NCI-H1417 (cell line): ENCODE measurements at regions not wholly inside any gene's neighbourhood (a gene's known extent, or its start where the extent isn't known, plus 50 kb on each side); places are given as distances from the start of the nearest gene placed in this dataset.
"Not testable (repeated sequence)": the region's sequence is repeated elsewhere in the genome, so short reads cannot be mapped to it uniquely, and the experiment has no call there.

Experiments
- DNase-seq, 3 experiments: peaks; one replicate each; lab custom pipeline; 2025; lab: John Stamatoyannopoulos, UW

DNA sequence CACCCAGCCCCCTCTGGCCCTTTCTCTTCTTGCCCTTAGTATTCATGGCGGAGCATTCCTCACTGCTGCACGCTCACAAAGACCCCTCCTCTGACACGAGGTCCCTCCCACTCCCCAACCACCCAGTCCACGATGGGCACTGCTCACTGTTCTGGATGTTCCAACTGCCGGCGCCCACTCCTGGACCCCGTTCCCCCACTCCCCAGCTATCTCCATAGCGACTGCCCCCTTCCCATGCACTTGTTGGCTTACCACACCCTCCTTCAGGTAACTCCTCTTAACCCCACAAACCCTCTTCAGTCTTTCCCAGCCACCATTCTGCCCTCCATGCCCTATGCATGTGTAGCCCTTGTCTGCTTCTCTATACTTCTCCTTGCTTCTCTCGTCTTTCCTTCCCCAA, 961.5 kb upstream of the DEFB115 start:
- not testable (repeated sequence) for DNase-seq

DNA sequence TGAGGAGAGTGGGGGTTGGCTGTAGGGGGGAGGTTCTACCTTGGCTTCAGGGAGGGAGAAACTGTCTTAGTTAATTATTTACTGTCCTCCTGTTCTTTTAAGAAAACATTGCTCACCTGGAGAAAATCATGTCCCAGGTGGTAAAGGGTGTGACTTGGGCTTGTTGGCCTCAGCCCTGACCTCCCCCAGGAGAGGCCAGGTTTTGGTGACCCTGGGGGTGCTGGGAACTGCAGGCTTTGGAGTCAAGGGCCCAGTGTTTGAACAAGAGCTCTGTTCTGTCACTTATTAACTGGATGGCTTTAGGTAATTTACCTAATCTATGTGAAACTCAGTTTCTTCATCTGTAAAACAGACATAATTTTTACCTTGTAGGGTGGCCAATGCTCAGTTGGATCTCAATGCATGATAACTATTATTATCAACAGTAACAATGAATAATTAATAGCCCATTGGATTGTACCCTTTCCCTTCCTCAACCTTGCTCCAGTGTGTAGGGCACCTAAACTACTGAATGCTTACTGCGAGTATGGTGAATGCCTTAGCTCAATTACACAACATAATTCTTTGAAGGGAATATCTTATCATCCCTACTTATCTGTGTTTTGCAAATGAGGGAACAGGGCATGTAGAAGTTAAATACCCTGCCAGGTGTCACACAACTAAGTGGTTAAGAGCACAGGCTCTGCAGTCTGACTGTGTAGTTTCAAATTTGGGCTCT, 959.4 kb upstream of the DEFB115 start:
- not testable (repeated sequence) for DNase-seq

DNA sequence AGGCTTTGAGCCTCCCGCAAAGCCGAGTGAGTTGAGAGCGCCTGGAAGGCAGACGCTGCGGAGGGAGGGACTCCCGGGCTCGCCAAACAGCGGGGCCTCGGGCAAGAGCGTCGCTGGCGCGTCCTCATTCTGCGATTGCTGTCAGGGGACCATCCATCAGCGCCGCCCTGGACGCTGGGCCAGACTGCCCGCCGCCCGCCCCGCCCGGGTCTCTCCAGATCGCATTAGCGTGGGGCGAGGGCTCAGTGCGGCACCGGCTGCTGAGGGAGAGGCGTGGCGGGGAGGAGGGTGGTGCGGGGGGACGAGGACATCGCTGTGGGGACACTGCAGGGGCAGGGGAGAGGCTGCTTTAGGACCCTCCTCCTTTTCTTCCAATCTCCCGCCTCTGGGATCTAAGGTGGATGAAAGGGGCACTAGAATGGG, 957.2 kb upstream of the DEFB115 start:
- DNase-seq = peak in 2 of 3 experiments; percentile 13 to 23

DNA sequence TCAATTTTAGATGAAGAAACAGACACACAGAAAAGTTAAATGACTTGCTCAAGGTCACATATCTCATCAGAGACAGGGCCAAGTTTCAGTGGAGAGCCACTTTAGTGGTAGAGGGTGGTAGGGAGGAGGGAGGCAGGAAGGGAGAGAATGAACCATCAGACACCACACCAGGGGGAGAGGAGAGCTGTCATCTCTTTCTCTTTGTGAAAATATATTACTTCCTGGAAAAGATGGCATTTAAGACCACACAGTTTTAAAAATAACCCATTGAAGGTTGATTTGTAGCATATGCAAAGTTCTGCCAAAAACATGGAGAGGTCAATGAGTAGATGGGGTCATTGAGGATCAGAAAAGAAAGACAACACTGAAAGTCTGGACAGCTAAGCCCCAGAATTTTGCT, 954.7 kb upstream of the DEFB115 start:
- not testable (repeated sequence) for DNase-seq

DNA sequence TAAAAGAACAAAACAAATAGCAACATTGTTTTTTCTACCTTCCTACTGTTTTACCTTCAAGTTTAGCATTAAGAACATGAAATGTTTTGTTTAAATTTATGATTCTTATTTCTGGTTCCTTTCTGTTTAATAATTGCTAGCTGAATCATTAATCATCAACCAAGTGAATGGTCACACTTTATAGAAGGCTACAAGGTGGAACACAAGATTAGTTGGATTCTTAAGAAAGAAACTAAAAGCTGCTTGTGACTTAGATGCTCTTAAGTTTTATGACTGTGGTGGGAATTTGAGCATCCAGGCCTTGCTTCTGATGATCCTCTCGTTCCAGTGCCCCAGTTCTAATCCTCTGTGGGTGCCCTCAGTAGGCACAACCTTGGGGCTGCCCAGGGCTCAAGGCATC, 947.5 kb upstream of the DEFB115 start:
- not testable (repeated sequence) for DNase-seq

DNA sequence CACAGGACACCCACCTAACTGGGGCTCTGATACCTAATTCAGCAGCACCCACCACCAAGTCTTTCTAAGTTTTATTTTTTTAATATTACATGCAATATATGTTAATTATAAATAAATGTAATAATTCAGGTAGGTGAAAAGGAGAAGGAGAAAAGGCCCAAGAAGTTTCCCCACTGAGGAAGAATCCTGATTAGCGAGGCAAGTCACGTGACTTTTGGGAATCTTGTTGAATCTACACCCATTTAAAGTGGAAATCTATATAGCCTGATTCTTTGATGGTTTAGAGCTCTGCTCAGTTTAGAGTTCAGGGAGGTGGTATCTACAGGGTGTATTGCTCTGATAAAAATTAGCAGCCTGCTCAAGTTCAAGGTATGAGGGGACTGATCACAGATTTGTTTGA, 947.1 kb upstream of the DEFB115 start:
- not testable (repeated sequence) for DNase-seq

DNA sequence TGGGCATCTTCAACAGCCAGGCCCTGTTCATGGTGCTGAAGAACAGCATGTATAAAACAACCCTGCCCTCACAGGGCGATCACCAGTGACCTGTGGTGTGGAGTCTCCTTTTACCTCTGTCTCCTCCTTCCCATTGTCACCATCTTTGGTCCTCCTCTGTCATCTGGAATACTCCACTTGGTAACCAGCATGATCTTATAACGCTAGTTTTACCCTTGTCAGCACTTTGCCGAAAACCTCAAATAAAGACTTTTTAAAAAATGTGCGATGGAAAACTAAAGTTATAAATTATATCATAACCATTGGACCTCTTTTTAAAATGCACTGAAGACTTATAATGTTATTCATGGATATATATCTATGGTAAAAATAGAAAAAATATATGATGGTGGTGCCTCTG, 945.2 kb upstream of the DEFB115 start:
- DNase-seq = not testable (repeated sequence)

DNA sequence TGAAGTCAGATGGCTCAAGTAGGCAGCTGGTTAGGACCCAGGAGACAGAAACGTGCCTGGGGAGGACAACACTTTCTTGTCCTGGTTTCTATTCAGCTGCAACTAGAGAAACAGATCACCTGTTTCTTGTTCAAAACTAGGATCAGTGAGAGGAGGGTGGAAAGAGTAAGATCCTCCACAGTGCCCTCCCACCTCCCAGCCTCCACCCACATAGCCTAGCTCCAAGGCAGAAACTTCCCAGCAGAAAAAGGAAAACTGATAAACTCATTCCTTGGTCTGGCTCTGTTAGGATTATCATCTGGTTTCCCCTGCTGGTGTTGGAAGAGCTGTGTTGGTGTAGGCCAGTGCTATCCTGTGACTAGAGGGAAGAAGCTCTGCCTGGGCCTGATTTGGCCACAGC, 943.8 kb upstream of the DEFB115 start:
- DNase-seq = not testable (repeated sequence)

DNA sequence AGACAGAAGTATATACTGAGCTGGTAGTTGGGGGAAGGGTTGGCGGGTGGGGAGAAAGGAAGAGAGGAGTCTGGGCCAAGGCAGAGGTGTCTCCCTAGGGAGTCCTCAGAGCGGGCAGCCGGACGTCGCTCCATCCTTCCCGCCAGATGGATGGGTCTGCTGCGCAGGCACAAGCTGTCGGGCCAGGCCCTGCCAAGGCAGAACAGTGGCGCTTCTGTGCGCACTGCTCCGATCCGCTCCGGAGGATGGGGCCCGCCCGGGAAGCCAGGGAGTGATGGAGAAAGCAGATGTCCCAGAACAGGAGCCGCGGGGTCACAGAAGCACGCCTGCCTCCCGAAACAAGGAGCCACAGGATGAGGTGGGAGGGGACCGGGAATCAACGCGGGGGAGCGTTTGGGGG, 941.4 kb upstream of the DEFB115 start:
- not testable (repeated sequence) for DNase-seq

DNA sequence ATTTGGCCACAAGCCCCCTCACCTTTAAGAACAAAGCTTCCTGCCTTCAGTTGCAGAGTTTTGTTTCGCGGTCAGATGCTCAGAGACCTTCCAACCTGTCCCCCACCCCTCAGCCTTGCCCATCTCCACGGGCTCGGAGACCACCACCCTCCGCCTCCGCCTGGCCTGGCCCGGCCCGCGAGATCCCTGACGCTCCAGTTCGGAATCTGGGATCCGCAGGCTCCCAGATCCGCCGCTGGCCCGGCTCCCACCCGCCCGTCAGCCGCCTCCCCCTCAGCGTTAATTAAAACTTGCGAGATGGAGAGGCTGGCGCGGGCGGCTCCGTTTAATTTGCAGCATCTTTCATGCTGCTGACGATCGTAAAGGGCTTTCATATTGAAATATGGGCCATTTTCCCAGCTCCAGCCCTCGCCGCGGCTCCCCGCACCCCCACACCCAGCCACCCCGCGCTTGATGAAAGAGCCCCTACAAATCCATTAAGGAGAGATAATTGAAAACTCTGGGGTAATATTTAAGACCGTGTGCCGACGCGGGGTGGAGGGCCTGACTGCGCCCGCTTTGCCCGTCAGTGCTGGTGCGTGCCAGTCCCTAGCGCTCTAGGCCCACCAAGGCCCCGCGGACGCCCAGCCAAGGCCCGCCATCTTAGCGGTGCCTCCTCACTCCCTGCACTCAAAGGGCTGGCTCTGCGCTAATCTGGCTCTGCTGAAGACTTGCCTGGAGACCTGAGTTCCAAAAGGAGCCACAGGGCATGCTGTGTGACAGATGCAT, 940.7 kb upstream of the DEFB115 start:
- not testable (repeated sequence) for DNase-seq

DNA sequence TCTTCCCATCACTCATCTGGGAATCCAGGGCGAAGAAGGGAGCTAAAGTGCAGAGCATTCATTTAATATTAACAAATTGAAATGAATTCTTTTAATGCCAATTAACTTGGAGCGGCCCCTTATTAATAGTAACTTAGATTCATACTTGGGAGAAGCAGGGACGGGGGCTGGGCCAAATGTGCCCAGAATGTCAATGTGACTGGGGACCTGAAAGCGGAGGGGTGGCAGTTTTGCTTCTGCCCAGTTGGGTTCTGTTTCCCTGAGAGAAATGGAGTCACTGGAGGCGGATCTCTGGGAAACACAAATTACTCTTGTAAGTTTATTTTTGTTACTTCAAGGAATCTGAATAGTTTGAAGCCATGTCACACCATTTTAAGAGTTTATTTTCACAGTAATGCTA, 923.7 kb upstream of the DEFB115 start:
- not testable (repeated sequence) for DNase-seq

DNA sequence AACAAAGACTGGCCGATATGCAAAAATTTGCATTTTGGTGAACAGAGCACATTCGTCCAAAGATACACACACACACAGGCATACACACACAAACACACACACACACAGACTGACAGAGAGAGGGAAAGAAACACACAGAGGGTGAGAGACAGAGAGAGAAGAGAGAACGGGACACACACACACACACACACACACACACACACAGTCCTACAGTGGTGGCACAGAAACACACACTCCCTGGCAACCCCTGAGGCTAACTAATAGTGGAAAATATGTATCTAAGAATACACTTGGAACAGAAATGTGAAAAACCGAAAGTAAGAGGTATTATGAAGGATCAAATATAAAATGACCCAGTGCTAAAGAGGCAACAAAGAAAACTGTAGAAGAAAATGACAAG, 919.9 kb upstream of the DEFB115 start:
- not testable (repeated sequence) for DNase-seq

DNA sequence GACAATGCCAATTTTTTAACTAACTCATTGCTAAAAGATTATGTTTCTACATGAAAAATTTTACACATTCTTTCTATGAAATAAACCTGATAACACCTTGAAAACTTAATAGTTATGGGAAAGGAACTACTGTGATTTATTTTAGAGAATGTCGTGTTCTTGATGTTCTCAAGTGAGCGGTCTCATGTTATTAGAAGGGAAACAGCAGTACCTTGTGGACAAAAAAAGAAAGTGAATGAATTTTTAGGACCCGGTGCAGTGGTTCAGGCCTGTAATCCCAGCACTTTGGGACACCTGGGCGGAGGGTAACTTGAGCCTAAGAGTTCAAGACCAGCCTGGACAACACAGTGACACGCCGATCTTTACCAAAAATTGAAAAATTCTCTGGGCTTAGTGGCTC, 908.5 kb upstream of the DEFB115 start:
- peak in 1 of 3 experiments; percentile 1 for DNase-seq

DNA sequence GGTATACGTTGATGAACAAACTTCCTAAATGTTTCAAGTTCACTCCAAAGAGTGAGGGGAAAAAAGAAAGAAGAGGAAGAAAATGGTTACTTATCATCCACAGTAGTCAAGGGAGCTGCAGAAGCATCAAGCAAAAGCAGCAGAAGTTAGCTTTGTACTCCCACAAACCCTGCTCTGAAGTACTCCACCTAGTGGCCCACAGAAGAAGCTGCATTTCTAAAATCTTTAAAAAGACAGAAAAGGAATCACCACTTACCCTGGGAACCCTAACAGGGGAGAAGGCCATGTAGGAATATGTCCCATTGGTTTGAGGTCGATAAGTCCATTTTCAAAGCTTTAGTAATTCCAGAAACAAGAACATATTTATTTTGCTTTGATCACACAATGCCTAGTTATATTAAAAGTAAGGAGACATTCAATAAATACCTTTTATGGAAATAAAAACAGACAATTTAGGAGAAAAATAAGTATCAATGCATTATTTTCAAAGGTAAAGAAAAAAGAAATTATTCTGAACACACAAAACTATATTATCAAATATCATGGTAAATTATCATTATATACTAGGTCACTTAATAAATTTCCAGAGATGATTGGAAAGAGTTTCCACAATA, 900.5 kb upstream of the DEFB115 start:
- peak in 1 of 3 experiments; percentile 5 for DNase-seq

DNA sequence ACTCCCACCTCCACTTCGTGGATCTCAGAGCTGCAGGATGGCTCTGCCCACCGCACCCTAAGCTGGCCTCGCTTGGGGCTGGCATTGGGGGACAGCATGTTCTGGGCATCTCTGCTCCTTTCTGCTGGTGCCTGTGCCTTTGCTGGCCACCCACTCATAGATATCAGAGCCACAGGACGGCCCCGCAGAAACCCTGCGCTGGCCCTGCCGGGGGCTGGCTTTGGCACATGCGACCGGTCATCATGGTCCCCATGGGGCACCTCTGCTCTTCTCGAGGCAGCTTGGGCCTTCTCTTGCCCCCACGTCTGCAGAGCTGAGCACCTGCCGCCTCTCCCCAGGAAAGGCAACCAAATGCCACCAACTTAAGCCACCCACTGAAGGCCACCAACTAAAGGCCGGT, 895.7 kb upstream of the DEFB115 start:
- not testable (repeated sequence) for DNase-seq

DNA sequence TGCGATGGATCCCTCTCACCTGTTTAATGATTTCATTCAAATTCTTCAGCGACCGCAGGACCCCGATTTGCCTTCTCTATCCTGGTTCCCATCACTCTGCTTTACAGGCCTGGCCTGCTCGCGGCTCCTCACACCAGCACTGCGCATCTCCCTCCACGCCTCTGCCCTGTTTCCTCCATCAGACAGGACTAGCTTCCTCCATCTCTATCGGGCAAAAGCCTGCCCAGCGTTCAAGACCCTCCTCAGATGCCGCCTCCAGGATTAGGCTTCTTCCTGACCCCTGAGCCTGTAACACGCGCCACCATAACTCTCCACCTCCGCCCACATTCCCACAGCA, 881.1 kb upstream of the DEFB115 start:
- DNase-seq = not testable (repeated sequence)

DNA sequence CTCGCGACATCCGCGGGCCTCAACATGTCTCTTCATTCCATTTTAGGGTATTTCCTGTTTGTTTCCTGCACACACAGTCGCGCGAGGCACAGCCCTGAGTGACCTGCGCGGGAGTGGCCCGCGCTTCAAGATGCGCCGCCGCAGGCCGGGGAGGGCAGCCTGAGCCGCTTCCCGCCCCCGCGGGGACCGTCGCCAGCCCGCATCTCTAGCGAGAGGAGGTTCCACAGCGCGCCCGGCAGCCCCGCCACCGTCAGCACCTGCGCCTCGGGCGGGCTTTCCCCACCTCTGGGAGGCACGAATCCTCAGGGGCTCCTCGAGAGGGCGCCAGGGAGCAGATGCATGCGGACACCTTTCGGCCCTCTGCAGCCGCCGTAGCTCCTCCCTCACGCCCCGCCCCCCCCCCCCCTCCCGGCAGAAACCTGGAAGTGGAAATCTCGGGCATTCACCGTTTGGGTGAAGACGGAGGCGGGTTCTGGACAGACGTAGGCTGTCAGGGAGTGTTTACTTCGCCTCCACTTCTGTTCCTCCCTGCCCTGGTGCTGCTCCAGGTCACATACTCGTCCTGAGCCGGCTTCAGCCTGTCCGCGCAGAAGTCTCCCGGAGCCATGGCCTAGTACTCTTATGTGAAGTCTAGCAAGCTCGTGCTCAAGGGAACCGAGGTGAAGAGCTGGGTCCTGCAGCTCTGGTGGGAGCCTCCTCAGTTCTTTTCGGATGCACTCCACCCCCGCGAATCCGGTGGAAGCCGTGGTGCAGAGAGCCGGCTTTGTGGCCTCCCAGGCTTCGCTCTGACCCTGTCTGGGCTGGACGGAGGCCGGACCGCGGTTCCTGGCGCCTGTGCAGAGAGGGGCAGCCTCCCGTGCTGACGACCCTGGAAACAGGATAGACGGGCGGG, 880.5 kb upstream of the DEFB115 start:
- DNase-seq = peak; percentile 73 to 93 (median 88)

DNA sequence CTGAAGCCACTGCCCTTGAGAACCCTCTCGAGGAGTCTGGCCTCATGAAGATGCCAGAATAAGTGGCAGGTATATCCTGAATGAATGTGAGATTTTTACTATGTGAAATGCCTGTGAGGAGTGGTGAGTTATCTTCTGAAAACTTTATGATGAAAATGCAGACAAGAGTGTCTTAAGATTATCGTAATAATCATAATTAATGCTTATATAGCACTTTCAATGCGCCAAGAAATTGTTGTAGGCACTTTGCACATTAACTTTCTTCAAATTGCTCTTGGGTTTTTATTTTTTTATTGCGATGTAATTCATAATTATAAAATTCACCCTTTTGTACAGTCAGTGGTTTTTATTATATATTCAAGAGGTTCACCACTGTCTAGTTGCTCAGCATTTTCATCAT, 879.1 kb upstream of the DEFB115 start:
- DNase-seq = not testable (repeated sequence)

DNA sequence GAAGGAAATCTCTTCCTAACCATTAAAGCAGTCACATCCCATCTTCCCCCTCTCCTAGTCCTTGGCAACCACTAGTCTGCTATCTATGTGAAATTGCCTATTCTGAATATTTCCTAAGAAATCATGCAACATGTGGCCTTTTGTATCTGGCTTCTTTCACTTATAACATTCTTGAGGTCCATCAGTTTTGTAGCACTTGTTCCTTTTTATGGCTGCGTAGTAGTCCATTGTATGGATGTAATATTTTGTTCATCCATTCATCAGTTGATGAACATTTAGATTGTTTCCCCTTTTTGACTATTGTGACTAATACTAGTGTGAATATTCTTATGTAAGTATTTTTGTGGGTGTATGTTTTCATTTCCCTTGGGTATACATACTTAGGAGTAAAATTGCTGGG, 878.7 kb upstream of the DEFB115 start:
- DNase-seq = not testable (repeated sequence)

DNA sequence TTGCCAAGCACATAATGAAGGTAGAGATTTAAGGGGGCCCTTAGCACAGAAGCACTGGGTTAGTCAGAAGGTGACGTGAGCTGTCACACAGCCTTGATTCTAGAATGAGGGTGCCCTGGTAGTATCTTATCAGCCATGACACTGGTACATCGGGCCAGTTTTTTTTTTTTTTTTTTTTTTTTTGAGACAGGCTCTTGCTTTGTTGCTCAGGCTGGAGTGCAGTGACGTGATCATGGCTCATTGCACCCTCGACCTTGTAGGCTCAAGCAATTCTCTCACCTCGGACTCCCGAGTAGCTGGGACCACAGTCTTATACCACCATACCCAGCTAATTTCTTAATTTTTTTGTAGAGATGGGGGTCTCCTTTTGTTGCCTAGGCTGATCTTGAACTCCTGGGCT, 872.6 kb upstream of the DEFB115 start:
- DNase-seq = not testable (repeated sequence)

DNA sequence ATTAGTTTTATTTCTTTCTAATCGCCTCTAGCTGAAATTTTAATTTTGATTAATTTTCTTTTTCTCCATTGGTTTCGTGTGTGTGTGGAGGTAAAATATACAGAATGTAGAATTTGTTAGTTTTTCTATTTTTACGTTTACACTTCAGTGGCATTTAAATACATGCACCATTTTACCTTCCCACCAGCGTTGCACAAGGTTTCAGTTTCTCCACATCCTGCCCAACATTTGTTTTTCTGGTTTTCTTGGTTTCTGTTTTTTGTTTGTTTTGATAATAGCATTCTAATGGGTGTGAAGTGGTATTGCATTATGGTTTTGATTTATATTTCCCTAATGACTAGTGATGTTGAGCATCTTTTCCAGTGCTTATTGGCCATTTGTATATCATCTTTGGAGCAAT, 871.4 kb upstream of the DEFB115 start:
- not testable (repeated sequence) for DNase-seq

DNA sequence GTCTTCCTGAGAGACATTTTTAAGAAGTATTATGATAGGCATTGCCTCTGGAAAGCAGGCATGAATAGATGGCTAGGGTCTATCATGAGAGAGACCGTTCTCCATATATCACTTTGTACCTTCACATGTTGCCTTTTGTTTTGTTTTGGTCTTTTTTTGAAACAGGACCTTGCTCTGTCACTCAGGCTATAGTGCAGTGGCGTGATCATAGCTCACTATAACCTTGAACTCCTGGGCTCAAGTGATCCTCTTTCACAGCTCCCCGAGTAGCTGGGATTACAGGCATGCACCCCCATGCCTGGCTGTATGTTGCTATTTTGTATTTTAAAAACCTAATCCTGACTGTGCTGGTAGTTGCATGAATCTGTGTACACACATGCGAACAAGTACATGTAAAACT, 869.6 kb upstream of the DEFB115 start:
- not testable (repeated sequence) for DNase-seq
